HEK293 (cell line): ENCODE measurements at regions not wholly inside any gene's neighbourhood (a gene's known extent, or its start where the extent isn't known, plus 50 kb on each side); places are given as distances from the start of the nearest gene placed in this dataset.

Experiments
- CTCF ChIP-seq: fragments of 450-650 bp; formaldehyde crosslinking; IDR thresholded peaks from 2 replicates; pipeline ENCODE4 v1.5.1; 2016; ENCODE audit warnings: missing biosample characterization, missing genetic modification characterization
- REST ChIP-seq: fragments of 450-650 bp; formaldehyde crosslinking; IDR thresholded peaks from 2 replicates; pipeline ENCODE4 v1.5.1; 2016; ENCODE audit warnings: missing biosample characterization, missing genetic modification characterization
- ZBTB1 ChIP-seq: fragments of 450-650 bp; formaldehyde crosslinking; IDR thresholded peaks from 2 replicates; pipeline ENCODE4 v1.5.1; 2016; ENCODE audit warnings: missing biosample characterization, missing genetic modification characterization
- ZBTB26 ChIP-seq: fragments of 450-650 bp; formaldehyde crosslinking; optimal IDR thresholded peaks from 2 replicates; pipeline ENCODE3; 2016; ENCODE audit warnings: missing biosample characterization, mild to moderate bottlenecking, missing genetic modification characterization
- ZBTB7A ChIP-seq: fragments of 450-650 bp; formaldehyde crosslinking; IDR thresholded peaks from 2 replicates; pipeline ENCODE4 v1.5.1; 2016; ENCODE audit warnings: low read depth, missing biosample characterization, missing genetic modification characterization
- ZFP41 ChIP-seq: fragments of 450-650 bp; formaldehyde crosslinking; IDR thresholded peaks from 2 replicates; pipeline ENCODE4 v1.5.1; 2016; ENCODE audit warnings: missing biosample characterization, missing genetic modification characterization, borderline replicate concordance
- ZNF121 ChIP-seq: fragments of 450-650 bp; formaldehyde crosslinking; IDR thresholded peaks from 2 replicates; pipeline ENCODE4 v1.5.1; 2016; ENCODE audit warnings: missing biosample characterization, missing genetic modification characterization
- ZNF488 ChIP-seq: fragments of 450-650 bp; formaldehyde crosslinking; IDR thresholded peaks from 2 replicates; pipeline ENCODE4 v1.5.1; 2016; ENCODE audit warnings: missing biosample characterization, missing genetic modification characterization
- ZNF580 ChIP-seq: fragments of 450-650 bp; formaldehyde crosslinking; IDR thresholded peaks from 2 replicates; pipeline ENCODE4 v1.5.1; 2016; ENCODE audit warnings: missing biosample characterization, missing genetic modification characterization

- TF ChIP-seq REST (tag by site-specific recombination): no peak
- TF ChIP-seq CTCF (tag by site-specific recombination): no peak
- no peak for TF ChIP-seq ZBTB7A (tag by site-specific recombination)
- TF ChIP-seq ZFP41 (tag by site-specific recombination): no peak
- no peak for TF ChIP-seq ZNF580 (tag by site-specific recombination)
- no peak for TF ChIP-seq ZBTB1
- TF ChIP-seq ZBTB26: no peak
- TF ChIP-seq ZNF121 (tag by site-specific recombination): no peak
- no peak for TF ChIP-seq ZNF488 (tag by site-specific recombination)
Measured at GRCh38 chr11:98137437-98137836, 883.3 kb upstream of the CNTN5 start.
